ENCODE measurements at regions not wholly inside any gene's neighbourhood (a gene's known extent, or its start where the extent isn't known, plus 50 kb on each side); places are given as distances from the start of the nearest gene placed in this dataset.

DNA sequence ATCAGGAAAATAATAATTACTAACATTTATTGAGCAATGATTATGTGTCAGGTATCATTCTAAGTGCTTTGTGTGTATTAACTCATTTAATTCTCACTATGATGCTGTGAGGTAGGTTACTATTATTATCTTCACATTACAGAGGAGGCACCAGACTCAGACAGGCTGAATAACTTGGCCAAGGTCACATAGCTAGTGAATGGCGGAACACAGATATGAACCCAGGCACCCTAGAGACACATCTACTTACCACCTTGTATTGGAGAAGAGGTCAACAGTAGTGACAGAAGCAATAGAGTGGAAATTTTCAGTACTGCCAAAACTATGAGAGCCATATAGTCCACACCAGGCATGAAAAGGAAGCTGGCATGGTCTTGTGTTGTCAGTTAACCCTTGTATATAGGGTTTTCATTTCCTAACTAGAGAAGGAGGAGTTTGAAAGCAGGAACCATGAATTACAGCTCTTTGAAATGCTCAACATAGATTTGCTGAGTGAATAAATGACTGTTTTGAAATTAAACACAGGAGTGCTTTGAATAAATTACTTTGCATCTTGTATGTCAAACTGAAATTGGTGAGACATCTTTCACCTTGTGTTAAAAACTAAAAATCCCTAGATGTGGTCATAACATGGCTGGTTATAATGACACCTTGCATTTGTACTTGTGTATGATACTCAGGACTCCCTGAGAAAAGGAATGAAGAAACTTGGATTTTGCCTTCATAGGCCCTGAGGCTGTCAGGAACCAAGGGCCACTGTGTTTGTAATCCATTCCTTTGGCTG lies 71.8 kb downstream of the RTL9 start:
- DNase-seq (ENCODE audit: low read depth in 2 of 2) = no peak

DNA sequence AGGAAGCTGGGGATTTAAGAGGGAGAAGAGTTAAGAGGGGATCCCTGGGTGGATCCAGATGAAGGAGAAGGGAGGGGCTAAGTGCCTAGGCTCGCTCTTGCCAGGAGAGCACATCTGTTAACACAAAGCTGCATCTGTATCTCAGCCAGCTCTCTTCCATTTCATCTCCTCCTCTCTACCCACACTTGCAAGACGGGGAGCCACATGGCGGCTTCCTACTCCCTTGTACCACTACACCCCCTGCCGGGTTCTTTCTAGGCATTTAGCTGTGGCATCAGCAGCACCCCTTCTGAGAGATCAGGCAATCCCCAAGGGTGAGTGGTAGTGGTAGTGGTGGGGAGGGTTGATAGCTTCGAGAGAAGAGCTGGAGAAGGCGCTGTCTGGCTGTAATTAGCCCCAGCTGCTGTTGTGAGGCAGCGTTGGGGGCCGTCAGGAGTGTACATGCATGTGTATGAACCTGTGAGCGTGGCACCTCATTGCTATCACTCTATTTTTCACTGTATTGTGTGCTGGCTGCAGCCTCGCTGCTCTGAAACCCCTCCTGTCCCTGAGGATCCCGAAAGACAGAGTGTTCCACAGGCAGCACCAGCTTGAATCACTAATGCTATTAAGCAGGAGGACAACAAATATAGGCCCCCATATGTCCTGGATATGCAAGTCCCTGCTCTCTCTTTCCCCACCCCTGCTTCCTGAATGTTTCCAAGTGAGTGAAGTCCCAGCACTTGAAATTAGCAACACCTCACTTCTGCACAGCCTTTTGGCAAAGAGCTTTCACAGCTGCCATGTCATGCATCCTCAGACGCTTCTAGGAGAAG lies 73.7 kb downstream of the RTL9 start:
- DNase-seq (ENCODE audit: low read depth in 2 of 2) = no peak

DNA sequence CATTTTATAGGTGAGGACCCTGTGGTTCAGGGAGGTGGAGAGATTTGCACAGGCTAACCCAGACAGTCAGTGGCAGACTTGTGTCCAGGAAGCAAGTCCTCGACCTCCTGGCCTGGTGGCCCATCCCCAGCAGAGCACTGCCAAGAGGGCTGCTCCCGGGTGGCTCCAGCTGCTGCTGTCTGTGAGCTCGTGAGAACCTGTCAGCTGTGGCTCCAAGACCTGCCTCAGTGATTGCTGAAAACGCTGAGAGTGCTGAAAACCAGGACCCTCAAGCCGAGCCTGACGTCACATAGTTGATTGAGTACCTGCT lies 74.2 kb downstream of the RTL9 start:
- no peak for DNase-seq (ENCODE audit: low read depth in 2 of 2)

DNA sequence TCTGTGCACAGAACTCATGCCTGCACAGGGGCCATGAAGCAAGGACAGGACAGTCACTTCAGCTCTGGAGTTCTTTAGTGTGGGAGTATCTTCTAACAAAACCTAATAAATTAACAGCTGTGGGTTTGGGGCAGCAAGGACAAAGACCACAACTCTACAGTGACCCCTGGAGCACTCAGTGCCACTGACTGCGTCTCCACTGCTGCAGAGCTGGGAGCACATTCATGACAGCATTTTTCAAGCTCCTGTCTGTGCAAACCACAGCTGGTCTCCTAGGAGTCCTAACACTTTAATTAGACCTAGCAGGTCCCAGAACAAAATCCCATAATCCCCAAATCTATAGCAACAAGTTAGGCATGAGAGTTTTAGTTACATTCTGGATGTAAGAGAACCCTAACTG lies 76.5 kb downstream of the RTL9 start:
- no peak for DNase-seq (ENCODE audit: low read depth in 2 of 2)

DNA sequence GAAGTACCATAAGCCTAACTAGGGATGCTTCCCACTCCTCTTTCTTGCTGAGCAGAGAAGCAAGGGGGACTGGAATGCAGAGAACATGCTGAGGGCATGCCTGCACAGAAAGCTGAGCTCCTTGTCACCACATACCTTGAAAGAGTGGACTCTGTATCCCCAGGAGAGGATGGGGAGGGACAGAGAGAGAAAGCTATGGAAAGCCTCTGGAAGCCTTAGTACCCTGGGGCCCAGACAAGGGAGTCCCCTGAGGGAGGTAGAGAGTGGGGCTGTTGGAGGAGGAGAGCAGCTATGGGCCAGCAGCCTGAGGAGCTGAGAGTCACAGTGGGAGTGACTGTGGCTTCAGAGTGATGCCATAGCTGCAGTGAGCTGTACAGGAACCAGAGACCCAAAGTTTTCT lies 77.9 kb downstream of the RTL9 start:
- no peak for DNase-seq (ENCODE audit: low read depth in 2 of 2)

DNA sequence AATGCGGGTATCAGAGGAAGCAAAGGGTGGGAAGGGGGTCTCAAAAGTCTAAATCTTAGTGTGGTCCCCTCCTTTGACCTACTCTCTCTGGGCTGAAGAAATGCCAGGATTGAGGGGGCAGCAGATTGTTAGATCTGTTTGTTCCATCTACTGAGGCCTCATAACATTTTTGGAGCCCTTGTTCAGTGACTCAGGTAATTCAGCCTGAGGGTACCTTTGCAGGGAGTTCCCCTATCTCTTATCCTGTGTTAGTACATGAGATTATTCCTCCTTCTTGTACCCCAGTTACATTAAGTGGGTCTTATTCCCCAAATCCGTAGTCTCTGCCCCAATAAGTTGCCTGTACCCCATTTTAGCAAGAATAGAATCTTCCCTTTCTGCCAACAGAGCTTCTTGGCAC lies 79.0 kb downstream of the RTL9 start:
- DNase-seq (ENCODE audit: low read depth in 2 of 2) = no peak

DNA sequence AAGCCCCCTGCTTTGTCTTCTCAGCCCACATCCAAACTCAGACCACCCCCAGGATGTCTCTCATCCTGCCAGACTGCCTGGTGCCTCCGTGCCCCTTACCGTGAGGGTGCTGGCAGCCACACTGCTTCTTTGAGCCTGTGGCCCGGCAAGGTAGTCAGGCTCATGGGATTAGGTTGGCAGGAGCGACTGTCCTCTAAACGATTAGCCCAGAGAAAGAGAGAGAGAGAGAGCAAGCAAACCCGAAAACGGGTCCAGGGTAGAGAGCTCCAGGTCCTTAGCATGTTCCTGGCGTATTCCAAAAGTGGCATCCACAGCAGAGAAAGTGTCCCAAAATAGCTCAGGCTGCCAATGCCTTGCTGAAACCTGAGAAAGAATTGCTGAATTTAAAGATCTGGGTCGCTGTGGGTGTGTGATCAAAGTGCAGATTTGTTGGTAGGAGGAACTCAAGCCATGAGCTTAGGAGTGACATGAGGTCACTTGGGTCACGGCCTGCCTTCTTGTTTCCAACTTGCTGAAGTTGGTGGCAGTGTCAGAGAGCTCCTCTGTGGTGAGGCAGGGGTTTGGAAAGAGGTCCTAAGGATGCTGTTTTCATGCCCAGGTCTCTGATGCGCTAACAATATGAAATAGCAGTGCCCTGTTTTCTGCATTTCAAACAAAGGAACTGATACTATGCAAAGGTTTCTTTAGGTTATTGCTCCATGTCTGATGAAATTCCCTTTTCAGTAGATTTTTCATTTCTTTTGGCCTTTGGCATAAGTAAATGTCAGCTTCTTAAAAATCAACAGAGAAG lies 81.6 kb downstream of the RTL9 start:
- DNase-seq (ENCODE audit: low read depth in 2 of 2) = no peak

DNA sequence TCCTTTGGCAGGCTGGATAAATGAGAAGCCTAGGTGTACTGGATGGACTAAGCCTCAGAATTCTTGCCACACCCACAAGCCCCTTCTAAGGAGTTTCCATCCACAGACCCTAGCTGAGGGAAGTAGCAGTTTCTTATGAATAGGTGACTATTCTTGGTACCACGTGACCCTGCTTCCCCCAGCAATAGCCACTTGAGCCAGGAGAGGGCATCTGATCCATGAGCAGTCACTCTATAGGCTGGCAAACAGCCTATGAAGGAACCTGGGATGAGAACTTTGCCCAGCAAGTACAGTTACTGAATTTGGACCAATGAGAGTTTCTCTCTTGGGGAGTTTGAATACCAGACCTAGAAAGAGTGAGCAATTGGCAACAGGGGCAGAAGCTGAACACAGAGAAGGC lies 84.0 kb downstream of the RTL9 start:
- DNase-seq (ENCODE audit: low read depth in 2 of 2) = no peak

DNA sequence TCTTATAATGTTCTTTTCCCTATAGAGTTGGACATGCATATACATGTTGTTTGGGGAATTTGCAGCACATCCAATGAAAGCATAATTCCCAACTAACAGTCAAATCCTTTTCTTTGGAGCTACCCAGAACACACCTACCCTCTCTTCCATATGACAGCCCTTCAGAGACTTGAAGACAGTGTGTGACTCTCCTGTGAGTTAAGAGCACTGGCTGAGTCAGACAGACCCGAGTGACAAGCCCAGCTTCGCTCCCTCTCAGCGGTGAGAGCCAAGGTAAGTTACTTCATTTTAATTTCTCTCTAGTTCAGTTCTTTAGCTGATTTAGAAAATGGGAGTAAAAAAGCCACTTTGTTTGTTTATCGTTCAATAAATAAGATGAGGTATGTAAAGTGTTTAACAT lies 86.3 kb downstream of the RTL9 start:
- no peak for DNase-seq (ENCODE audit: low read depth in 2 of 2)

DNA sequence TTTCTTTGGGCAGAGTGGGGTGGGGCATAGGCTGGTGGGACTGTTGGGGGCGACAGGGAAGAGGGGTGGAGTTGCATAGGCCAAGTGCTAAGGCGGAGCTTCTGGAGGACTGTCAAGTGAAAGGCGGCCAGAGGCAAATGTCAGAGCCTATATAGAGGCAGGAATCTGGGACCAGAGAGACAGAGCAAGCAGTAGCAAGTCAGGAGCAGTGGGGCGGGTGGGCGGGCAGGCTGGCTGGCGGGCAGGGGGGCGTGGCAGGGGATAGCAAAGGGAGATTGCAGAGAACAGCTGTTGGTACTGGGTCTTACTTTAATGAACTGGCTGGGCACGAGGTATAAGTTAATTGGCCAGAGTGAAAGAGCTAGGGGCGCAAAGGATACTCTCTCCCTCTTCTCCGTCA lies 89.8 kb downstream of the RTL9 start:
- no peak for DNase-seq (ENCODE audit: low read depth in 2 of 2)

DNA sequence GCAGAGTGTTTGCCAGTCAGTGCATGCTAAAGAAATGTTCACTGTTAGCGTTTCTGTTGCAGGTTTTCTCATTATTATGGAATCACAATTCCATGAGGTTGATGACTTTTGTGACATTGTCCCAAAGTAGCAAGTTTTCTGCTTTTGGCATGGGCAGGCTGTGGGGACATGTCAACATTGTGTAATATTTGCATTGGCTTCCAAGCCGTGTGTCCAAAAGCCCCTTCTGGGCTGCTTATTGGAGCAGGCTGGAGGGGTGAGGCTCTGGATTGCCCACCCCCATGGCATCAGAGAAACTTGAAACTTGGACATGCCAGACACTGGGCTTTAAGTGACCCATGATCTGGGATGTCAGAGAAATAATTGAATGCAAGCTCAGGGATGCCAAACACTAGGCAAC lies 90.7 kb downstream of the RTL9 start:
- DNase-seq (ENCODE audit: low read depth in 2 of 2) = no peak

DNA sequence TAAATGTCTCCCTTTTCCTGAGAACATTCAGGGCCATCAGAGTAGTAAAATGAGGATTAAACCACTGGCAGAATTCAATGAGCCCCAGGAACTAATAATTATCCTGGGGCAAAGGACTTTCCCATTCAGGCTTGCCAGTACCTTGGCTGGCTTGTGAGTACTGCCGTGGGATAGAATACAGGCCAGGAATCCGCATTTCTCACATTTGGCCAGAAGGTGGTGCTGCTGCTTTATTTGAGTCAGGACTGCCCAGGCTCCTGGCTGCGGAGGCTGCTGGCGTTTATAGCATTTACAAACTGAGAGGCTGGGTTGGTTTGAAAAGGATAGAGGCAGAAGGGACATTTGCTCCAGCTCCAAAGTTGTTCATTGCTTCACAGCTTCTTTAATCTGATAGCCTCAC lies 91.4 kb downstream of the RTL9 start:
- peak; percentile 17 to 38 for DNase-seq (ENCODE audit: low read depth in 2 of 2)

DNA sequence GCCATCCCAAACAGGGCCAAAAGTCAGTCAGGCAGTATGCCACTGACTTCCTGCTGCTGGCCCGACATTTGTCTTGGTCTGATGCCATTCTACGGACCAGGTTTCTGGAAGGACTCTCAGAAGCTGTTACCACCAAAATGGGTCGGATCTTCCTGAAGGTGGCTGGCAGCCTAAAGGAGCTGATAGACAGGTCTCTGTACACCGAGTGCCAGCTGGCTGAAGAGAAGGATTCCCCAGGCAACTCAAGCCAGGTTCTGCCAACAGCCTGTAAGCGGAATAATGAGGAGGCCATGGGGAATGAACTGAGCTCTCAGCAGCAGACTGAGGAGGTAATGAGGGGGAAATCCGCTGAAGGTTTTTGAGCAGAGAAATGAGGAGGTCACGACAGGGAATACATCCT lies 95.7 kb downstream of the RTL9 start:
- DNase-seq (ENCODE audit: low read depth in 2 of 2) = no peak

DNA sequence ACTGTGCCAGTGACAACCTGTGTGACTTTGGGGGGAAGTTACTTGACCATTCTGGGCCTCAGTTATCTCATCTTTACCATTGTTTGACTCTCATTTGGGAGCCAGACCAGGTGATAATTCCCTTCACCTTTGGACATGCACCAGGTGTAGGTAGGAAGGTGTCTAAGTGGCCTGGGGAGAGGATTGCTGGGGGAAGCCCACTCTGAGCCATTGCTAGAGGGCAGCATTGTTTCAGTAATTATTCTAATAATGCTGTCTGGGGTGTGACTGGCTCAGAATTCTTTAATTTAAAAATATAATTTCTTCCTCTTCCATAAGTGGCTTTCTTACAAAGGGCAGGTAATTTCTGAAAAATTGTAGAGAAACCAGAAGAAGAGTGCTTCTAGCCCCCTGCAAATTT lies 104.3 kb downstream of the RTL9 start:
- DNase-seq (ENCODE audit: low read depth in 2 of 2) = no peak

DNA sequence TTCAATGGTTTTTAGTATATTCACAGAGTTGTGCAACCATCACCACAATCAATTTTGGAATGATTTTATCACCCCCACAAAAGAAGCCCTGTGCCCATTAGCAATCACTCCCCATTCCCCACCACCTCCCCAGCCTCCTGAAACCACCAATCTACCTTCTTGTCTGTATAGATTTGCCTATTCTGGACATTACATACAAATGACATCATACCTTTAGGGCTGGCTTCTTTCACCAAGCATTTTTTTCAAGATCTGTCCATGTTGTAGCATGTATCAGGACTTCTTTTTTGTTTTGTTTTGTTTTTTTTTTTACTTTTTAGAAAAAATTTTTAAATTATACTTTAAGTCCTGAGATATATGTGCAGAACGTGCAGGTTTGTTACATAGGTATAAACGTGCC lies 108.1 kb downstream of the RTL9 start:
- DNase-seq (ENCODE audit: low read depth in 2 of 2) = no peak

DNA sequence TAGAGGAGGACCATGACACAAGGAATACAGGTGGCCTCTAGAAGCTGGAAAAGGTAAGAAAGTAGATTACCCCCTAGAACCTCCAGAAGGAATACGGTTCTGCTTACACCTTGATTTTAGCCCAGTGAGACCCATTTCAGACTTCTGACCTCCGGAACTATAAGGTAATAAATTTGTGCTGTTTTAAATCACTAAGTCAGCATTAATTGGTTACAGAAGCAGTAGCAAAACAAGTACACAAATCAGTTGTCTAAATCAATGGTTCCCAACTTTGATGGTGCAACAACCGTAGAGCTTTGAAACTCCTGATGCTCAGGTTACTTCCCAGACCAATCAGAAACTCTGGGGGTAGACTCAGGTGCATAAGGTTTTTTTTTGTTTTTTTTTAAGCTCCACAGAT lies 113.6 kb downstream of the RTL9 start:
- no peak for DNase-seq (ENCODE audit: low read depth in 2 of 2)

DNA sequence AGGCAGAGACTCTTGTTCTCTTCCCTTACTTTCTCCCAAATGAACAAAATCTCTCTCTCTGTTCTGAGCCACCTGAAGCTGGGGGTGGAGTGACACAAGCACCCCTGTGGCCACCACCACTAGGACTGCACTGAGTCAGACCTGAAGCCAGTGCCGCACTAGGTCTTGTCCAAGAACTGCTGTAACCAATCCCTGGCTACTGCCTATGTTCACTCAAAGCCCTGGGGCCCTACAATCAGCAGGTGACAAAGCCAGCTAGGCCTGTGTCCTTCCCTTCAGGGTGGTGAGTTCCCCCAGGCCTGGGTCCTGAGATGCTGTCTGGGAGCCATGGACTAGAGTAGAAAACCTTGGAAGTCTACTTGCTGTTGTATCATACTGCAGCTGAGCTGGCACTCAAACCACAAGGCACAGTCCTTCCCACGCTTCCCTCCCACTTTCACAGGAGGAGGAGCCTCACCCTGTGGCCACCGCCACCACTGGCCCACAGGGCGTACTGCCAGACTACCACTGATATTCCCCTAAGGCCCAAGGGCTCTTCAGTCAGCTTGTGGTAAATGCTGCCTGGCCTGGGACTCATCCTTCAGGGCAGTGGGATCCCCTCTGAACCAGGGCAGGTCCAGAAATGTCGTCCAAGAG lies 119.1 kb downstream of the RTL9 start:
- no peak for DNase-seq (ENCODE audit: low read depth in 2 of 2)

DNA sequence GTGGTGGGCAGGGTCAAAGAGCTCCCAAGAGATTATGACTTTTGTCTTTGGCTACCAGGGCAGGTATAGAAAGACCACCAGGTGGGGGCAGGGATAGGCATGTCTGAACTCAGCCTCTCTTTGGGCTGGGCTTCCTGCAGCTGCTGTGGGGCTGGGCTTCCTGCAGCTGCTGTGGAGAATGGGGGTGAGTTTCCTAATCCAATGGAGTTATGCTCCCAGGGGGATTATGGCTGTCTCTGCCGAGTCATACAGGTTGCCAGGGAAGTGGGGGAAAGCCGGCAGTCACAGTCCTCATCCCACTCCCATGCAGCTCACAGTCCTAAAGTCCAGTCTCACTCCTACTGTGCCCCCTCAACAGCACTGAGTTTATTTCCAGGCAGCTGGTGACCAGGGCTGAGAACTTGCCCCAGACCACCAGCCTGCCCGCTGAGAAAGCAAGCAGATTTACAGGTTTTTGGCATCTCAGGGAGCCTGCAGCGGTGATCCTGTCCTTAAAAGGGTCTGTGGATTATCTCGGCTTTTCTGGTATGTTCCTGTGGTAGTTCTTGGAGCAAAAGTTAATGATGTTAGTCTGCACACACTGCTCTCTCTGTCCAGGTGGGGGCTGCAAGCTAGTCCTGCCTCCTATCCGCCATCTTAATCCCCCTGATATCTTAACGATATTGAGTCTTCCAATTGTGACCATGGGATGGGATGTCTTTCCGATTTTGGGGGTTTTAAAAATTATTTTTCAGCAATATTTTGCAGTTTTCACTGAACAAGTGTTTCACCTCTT lies 133.4 kb downstream of the RTL9 start:
- no peak for DNase-seq (ENCODE audit: low read depth in 2 of 2)

DNA sequence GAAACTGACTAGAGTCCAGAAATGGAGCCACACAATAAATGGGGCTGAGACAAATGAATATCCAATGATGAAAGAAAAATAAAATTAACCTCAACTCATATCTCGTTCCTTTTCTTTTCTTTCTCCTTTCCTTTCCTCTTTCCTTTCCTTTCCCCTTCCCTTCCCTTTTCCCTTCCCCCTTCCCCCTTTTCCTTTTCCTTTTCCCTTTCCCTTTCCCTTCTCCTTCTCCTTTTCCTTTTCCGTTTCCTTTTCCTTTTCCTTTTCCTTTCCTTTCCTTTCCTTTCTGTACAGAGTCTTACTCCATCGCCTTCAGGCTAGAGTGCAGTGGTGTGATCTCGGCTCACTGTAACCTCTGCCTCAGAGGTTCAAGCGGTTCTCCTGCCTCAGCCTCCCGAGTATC lies 146.3 kb downstream of the RTL9 start:
- no peak for DNase-seq (ENCODE audit: low read depth in 2 of 2)

DNA sequence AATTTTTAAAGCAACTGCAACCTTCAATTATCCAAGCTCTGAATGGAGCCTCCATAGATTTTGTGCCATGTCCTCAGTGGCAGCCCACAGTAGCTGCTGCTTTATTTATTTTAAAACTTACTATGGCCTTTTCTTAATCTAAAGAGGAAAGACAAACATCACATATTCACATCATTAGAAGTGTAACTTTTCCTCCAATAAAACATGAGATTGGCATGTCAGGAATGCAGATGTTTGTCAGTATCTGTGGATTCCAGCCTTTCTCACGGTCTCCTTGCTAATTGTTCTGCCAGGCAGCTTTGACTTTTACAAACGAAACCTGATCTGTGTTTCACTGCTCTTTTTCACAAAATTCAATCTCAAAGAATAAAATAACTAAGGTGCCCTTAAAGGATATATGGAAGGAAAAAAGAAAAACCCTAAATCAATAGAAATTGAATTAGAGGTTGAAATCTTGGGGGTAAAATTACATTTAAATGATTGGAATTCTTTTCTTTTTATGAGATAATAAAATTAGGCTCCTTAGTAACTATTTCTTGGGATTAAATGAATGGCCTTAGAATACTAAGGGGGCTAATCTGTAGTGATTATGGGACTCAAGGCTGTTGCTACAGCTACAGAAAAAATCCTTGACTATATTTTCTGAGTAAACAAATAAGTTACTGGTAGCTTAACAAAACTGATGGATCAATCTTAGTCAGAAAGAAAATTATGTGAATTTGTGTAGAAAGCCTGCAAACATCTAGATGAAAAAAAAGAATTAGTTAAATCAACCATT lies 151.3 kb downstream of the RTL9 start:
- no peak for DNase-seq (ENCODE audit: low read depth in 2 of 2)

DNA sequence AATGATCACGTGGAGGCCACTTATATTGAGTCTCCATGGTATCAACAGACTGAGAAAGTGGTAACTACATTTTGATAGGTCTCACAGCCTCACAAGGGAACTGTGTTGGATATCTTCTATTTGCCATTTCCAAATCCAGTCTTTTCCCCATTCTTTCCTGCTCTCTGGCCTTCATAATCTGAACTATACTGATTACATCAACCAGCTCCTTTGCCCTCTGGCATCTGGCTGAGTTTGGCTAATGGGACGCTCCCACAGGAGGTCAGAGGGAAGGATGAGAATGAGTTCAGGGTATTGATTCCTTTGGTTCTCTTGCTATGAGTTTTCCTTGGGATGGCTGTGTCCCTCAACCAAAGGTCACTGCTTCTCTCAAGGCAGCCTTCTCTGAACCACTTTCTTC lies 152.6 kb downstream of the RTL9 start:
- DNase-seq (ENCODE audit: low read depth in 2 of 2) = no peak
